Stimulated activated CD8-positive, alpha-beta memory T cell treated with anti-CD3 and anti-CD28 coated beads, Interleukin-7, amount 100 ng/mL, for 1 hour (primary cell): ENCODE measurements at regions not wholly inside any gene's neighbourhood (a gene's known extent, or its start where the extent isn't known, plus 50 kb on each side); places are given as distances from the start of the nearest gene placed in this dataset.

Source experiments
- DNase-seq, 2 donors: peaks; one replicate each; pipeline ENCODE4 v3.0.0-alpha.2; 2020; ENCODE audit warnings: low read depth in 2 of 2

DNA sequence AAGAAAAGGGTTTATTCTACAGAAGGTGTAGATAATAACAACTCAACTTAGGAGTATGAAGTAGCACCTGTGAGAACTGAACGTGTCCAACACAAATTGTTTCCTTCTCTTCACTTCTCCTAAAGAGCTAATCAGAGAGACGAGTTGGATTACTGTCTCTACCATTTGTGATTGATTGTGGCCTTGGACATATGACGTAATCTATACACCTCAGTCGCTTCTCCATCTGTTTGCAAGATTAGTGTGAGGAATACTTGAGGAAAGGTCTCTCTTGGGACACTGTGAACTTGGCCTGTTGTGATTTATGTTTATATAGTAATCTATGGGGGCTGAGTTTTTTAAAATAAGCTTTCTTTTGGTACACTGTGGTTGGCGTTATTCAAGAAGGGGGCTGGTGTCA is 182.0 kb downstream of the ZNF330 start:
- no peak for DNase-seq

DNA sequence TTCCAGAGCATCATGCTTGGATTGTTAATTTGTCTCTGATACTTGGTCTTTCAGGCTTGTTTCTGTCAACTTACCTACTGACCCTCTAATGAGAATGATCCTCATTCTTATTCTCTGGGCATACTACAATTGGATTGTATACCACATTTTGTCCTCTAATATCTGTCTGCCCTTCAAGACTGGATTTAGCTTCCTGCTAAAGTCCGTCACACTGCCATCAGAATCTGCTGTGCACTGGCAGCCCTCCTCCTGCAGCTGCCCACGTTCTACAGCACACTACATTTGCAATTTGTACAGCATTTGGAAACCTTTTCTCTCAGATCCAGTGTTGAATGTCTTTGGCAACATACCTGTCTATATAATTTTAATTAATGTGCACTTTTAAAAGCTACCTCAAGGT is 183.1 kb downstream of the ZNF330 start:
- no peak for DNase-seq

DNA sequence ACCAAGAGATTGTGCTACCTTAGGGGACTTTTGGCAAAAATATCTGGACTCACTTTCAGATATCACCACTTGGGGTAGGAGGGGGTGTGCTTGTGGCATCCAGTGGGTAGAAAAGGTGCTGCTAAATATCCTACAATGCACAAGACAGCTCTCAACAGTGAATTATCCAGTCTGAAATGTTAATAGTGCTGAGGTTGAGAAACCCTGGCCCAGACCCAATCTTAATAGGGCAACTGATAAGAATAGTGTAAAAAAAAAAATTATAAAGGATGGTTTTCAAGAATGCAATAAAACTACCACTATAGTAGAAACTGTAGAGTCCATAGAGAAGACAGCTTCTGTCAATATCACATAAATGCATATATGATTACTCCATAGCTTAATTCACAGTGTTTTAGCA is 185.5 kb downstream of the ZNF330 start:
- no peak for DNase-seq

DNA sequence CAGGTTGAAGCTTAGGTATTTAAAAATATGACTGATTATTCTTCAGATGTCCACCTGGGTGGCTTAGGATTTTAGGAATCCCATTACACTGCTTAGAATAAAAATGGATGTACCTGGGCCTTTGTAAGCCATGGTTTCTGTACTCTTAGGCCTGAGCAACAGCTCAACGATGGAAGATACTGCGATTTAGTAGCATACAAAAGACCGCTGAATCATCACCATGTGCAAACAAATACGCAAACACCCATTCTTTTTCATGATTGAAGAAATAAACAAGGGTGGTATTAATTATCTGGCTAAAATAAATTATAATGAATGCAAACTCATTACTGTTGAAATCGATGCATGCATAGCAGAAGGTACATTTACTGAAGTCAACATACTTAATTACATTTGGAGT is 188.9 kb downstream of the ZNF330 start:
- no peak for DNase-seq

DNA sequence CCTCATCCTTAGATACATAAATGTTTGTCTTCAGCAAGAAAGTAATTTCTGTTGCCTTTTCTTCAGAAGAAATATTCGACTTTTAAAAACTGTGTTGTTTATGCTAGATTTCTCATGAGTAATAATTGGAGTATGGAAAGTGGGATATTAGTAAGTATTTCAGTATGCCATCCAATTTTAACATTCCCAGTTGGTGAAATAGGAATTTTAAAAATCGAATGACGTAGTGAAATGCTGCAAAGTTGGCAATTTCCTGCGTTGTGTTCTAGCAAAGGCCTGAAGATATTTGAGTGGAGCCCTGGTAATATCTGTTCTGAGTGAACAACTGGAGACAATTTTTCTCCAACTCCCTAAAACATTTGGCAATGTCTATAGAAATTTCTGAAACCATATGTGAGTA is 190.1 kb downstream of the ZNF330 start:
- DNase-seq = no peak

DNA sequence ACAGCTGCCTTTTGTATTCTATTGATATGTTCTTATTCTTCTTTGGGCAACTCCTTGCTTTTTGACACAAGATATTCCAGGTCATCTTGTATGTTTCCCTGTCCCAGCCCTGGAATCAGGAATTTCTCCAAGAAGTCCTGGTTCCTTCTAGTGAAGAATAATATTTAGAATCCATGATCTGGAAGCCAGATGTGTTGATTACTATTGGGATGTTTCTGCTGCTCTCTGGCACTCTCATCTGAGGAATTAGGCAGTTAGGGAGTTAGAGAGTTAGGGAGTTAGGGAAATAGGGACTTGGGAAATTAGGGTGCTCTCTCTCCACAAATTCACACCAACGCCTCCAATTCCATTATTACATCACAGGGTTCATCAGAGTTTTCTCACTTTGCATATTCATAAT is 191.2 kb downstream of the ZNF330 start:
- no peak for DNase-seq

DNA sequence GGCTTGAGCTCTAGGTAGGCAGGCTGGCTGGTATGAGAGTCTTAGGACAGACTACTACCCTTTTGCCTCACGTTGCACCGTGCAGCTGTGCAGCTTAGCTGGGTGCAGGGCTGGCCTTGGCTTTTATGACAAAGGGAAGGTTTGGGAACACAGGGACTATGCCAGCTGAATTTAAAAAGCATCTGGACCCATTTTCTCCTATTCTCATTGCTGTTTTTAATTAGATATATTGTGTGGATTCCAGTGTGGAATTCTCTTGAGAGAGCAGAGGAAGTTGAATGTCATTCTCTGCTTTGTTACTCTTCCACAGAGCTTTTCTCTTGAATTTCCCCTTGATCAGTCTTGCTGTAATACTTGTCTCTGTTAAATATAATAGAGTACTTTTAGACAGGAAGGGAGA is 192.7 kb downstream of the ZNF330 start:
- DNase-seq = no peak

DNA sequence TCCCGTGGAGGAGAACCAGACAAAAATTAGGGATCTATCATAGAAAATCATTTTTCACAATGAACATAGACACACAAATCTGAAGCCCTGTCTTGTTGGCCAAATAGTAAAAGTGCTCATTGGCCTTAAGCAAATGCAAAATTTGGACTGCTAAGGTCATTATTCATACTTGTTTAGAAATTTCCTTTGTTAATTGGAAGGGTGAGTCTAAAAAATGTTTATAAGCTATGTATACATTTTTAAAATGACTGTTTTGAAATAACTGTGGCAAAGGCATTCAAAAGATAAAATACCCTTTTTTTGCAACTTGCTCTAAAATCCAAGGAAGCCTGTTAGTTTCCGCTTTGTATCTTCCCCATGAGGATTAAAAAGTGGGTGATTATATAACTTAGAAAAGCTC is 195.0 kb downstream of the ZNF330 start:
- DNase-seq = no peak

DNA sequence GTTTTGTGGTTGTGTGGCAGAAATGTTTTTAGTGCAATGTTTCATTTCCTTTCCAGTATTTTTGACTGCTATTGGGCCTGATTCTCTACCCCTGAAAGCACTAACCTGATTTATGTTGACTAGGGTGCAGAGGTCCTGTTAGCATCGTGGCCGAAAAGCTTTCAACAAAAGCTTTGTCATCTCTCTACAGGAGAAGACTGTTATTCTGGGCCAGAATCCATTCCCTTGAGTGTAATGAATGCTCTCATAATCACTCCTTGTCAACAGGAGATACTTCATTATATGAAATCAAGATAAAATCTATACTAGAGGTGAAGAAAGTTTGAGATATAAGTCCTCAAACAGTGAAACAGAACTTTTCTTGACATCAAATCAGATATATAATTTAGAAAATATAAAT is 195.5 kb downstream of the ZNF330 start:
- DNase-seq = no peak

DNA sequence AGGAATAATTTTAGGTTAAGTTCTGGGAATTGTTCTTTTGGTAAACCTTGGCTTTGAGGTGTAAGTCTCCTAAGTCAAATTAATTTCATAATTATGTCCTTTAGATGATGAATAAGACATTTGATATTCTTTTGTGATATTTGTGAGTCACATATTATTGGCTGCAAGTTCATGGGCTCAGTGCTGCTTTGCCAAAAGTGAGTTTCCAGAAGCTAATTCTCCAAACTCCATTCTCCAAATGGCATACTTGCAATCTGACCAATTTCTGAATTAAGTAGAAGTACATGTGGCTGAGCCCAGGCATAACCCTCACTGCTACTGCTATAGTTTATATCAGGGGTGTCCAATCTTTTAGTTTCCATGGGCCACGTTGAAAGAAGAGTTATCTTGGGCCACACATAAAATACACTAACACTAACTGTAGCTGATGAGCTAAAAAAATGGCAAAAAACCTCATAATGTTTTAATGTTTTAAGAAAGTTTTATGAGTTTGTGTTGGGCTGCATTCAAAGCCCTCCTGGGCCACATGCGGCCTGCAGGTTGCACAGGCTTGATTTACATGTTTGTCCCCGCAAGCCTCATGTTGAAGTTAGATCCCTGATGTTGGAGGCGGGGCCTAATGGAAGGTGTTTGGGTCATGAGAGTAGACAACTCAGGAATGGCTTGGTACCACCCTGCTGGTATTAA is 196.1 kb downstream of the ZNF330 start:
- no peak for DNase-seq

DNA sequence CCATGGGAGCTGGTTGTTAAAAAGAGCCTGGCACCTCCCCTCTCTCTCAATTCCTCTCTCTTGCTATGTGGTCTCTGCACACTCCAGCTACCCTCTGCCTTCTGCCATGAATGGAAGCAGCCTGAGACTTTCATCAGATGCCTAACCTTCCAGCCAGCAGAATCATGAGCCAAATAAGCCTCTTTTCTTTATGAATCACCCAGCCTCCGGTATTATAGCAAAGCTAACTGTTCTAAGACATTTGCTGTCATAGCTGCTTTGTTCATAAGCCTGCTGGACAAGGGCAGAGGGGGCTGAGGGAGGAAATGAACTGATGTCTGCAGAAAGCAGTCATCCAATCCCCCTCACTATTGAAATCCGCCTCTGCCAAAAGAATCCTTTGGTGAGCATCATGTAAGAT is 196.7 kb downstream of the ZNF330 start:
- DNase-seq = no peak

DNA sequence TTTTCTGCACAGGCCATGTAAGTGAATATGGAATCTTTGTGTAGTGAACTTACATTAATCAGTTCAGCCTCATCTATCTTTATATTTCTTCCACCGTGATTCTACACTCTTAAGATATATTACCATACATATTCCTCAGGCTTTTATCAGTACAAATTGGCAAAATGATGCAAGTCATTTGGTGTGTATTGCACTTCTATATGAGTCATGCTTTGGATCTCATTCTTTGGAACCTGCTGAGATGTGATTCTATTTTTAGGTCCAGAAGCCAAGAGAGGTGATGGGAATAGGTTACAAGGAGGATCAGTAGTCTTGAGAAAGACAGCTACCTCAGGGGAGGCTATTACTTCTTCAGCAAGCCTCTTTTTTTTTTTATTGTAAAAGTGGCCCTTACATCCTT is 204.4 kb downstream of the ZNF330 start:
- DNase-seq = no peak

DNA sequence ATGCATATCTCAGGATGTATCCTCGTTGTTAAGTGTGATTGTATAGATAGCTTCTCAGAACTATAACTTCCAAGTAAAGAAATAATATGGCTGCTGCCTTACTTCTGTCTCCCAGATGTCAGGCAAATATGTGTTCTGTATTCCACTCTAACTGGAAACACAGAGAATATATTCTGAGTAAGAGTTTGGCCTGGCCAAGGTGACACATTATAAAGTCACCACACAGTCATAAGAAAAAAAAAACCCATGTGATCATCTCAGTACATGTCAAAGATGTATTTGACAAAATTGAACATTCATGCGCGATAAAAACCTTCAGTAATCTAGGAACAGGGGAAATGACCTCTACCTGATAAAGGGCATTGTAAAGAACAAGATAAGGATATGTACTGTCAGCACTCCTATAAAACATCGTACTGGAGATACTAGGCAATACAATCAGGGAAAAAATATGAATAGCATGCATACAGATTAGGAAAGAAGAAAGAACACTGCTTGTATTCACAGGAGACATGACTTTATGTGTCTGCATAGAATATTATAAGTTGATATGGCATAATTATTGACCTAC is 207.1 kb downstream of the ZNF330 start:
- no peak for DNase-seq

DNA sequence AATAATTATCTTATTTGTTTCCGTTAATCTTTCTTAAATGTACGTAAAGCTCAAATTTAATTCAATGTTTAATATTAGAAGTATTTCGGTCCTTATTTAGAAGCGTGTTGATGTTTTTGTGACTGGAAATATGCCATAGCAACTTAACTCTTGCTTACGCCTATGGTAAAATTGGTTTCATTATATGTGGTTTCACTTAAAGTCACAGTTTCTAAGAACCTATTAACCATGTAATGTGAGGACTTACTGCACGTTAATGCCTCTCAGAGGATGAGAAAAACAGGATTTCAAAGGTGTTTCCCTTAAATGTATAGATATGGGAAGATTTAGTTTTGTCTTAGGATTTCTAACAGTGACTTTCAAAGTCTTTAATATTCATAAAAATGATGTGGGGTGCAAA is 206.4 kb upstream of the IL15 start:
- DNase-seq = no peak

DNA sequence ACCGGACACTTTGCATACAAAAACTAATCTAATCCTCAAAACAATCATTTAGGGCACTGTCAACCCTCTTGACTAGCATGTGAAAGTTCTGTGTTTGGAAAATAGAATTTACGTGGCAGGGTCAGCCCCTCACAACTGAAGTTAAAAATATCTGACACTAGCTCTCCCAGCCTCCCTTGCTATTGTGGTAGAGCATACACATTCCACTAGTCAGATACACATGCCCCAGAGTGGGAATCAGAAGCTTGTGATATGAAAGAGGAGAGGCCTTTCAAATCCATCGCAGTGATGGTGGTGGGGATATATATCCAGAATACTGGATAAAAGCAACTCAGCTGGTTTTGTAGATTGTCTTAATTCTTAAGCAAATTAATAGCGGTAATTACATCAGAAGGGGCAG is 205.7 kb upstream of the IL15 start:
- DNase-seq = no peak

DNA sequence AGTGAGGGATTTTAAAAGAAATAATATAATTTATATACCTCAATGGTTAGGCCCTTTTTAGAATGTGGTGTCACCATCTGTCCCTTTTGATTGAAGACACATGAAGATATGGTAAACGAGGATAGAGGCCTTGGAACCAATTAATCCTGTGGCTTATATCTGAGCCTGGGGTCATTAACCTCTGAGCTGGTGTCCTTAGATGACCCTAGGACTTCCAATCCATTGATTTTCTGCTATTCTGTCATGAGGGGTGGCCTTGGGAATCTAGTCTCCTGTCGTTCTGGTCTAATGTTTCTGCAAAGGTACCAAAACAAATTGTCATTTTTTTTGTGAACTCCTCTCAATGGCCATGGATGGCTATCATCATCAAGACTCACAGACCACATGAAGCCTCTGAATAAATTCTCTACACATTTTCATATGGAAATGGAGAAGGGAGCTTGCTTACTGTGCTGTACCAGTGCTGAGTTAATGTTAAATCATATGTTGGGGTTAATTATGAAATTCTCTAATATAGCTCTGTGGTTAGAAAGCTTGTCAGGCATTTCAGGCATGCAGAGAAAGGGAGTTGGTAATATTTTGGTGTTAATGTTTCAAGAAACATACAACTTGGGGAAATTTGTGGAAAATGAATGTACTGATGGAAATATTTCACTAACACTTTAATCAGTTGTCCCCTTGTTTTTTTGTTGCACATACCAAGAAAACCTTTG is 204.2 kb upstream of the IL15 start:
- DNase-seq = no peak

DNA sequence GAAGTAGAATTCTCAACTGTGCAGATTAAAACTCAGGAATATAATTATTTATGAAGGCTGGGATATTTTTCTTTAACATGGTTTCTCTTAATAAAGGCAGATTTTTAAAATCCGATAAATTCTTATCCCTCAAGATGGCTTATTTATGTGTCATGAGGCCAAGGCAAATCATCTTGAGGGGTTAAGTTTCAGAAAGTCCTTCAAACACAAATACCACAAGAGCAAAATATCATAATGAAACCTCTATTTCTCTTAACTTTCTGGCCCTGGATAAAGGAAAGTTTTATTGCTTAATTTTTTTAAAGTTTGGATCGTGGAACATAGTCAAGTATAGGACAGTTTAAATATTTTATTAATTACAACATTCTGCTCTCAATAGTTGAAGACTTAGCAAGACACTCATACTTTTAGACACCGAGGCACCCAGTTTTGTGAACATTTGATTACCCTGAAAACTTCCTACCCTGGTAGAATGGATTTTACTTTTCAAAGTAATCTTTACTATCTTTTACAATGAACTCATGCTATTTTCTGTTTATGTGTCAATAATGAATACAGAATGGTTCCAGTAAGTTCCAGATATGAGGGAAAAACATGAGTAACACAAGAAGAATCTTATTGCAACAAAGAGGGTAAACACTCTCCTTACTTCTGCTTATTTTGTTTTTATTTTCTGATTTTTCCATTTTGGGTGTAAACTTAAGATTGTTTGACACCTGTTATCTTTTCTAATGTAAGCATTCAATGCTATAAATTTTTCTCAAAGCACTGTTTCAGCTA is 200.7 kb upstream of the IL15 start:
- no peak for DNase-seq

DNA sequence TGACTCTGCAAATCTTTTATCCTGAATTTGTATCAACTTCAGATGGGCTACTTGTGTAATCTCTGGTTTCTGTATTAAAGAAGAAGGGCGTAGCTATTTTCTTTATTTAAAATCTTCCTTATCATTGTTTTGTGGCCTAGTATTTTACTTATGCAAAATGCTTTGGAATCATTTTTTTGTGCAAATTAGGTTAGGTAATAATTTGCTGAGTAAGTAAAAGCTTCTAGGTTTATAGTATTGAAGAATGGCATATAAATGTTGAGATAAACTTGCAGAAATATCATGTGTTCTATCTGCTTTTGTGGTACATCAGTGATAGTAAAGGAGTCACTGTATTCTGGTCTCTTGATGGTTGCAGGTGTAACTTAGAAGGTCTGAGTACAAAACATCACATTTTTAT is 197.2 kb upstream of the IL15 start:
- no peak for DNase-seq

DNA sequence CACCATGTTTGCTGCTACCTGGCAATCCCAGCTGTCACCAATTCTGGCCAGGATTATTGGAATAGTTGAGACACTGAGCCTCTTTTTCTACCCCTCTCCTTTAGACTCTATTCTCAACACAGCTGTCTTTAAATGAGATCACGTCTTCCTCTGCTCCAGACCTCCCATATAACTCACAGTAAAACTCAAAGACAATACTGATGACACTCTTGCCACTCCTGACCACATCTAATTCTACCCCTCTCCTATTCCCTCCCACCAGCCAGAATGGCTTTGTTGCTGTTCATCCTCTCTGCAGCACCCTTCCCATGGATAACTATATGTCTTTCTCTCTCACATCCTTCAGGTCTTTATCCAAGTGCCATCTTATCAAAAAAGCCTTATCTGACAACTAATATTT is 188.6 kb upstream of the IL15 start:
- DNase-seq = no peak

DNA sequence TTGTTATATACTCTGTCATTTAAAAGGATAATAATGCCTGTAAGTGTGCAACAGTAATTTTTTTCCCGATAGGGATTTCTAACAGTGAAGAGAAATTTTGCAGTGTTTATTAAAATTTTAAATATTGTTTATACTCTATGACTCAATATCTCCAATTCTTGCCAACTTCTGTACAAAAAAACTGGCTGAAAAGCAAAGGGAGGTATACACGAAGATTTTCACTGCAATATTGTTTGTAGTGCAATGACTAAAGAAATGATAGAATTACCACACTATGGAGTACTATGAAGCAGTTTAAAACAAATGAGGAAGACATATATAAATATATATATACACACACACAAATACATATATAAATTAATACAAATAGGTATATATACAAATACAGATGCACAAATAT is 187.9 kb upstream of the IL15 start:
- DNase-seq = no peak

DNA sequence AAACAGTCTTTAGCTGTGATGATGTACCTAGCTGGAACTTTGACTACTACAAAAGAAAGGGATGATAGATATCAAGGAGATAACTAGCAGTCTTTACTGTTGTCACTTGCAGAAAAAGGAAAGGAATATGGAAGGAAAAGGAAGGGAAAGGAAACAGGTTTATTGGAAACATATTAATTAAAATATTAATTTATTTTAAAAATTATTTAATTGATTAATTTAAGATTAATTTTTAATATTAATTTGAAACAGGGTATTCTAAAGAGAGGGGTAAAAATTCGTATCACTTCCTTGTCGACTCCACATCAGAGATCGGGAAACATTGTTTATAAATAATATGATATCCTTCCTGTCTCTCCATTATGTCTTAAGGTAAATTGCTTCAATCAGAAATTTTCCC is 186.5 kb upstream of the IL15 start:
- no peak for DNase-seq

DNA sequence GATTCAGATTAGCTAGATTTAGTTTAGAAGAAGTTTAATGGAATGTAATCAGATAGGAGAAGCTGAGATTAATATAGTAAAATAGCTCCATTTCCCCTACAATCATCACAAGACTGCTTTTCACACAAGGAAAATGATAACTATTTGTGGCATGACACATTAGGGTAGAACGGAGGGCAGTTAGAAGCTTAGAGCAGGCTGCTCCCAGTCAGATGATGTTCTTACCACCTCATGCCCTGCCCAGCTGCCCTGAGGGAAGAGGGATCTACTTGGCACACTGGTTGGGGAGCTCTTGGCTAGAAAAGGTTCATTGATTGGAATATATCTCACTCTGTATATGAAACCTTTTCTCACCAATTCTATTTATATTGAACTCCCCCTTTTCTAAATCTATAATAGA is 180.7 kb upstream of the IL15 start:
- DNase-seq = no peak

DNA sequence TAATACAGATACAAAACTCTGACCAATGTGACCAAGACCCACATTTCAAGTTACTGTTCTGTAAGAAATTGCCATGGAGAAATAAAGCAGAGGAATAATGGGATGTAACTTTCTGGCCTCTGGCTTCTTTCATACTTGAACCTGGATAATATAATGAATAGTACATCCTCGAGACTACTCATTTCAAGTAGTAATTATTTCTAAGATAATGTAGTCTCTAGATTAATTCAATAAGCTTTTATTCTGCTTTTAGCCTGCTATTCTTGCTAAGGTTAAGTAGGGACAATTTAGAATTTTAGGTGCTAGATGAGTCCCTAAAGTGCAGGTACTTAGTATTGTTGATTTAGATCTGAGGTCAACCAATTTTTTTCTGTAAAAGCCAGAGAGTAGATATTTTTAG is 178.7 kb upstream of the IL15 start:
- no peak for DNase-seq
